PC-9 (cell line): ENCODE measurements at regions not wholly inside any gene's neighbourhood (a gene's known extent, or its start where the extent isn't known, plus 50 kb on each side); places are given as distances from the start of the nearest gene placed in this dataset.

ENCODE experiments used
- EZH2 ChIP-seq: fragments of 200-600 bp; sonication (generic); IDR thresholded peaks from 2 replicates; pipeline ENCODE4 v1.8.0; 2017; ENCODE audit warnings: antibody characterized with exemption, low read depth
- TF ChIP-seq, protein P1 (sequence below): fragments of 200-600 bp; sonication (generic); conservative IDR thresholded peaks from 2 replicates; pipeline ENCODE4 v1.6.1; 2017; ENCODE audit warnings: mixed run types, antibody characterized with exemption, mild to moderate bottlenecking, moderate library complexity

DNA sequence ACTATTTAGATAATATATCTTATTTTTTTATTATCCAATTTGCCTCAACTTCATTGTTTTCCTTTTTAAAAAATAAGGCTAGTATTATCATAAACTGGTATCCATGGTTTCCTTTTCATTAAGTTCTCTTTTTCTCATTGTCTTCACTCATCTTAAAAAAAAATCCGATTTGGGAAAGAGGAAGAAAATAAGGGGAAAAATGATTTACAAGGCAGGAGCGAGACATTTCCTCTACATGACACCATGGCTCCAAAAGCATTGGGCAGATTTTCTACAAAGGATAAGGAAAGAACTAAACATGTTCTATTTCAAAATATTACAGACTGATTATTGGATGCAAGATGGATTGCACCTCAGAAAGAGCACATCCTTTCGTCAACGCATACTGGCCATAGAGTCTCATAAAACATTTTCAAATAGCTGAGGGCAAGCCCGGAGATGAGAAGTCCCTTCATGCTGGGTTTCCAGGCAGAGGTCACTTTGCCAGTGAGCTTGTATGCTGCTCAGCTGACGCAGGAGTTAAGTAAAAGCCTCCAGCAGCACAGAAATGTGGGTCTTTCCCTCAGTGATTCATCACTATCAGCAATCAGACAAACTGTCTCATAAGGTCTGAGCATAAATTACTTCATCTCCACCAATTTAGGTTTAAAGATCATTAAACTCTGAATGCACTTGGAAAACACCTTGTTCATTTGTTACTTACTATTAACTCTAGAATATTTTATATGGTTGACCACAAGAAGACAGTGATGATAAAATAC is 129.0 kb upstream of the TNFAIP3 start:
- TF ChIP-seq, protein P1, sequence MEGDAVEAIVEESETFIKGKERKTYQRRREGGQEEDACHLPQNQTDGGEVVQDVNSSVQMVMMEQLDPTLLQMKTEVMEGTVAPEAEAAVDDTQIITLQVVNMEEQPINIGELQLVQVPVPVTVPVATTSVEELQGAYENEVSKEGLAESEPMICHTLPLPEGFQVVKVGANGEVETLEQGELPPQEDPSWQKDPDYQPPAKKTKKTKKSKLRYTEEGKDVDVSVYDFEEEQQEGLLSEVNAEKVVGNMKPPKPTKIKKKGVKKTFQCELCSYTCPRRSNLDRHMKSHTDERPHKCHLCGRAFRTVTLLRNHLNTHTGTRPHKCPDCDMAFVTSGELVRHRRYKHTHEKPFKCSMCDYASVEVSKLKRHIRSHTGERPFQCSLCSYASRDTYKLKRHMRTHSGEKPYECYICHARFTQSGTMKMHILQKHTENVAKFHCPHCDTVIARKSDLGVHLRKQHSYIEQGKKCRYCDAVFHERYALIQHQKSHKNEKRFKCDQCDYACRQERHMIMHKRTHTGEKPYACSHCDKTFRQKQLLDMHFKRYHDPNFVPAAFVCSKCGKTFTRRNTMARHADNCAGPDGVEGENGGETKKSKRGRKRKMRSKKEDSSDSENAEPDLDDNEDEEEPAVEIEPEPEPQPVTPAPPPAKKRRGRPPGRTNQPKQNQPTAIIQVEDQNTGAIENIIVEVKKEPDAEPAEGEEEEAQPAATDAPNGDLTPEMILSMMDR: no peak
- TF ChIP-seq EZH2: no peak
